HUES6 (cell line): ENCODE measurements at regions not wholly inside any gene's neighbourhood (a gene's known extent, or its start where the extent isn't known, plus 50 kb on each side); places are given as distances from the start of the nearest gene placed in this dataset.

Source experiments
- H3K27ac ChIP-seq: 2 replicates; pipeline ENCODE4 v1.7.0; 2013; ENCODE audit warnings: low read depth, mild to moderate bottlenecking, low read length, inconsistent platforms
- H3K27me3 ChIP-seq: 2 replicates; pipeline ENCODE4 v1.6.1; 2013; ENCODE audit warnings: low read length; ENCODE audit not compliant: control insufficient read depth, insufficient read depth
- H3K36me3 ChIP-seq: 2 replicates; pipeline ENCODE4 v1.6.1; 2013; ENCODE audit warnings: low read length; ENCODE audit not compliant: control insufficient read depth, insufficient read depth
- H3K4me1 ChIP-seq: 2 replicates; pipeline ENCODE4 v1.6.1; 2013; ENCODE audit warnings: low read length; ENCODE audit not compliant: control insufficient read depth, insufficient read depth
- H3K4me3 ChIP-seq: 2 replicates; pipeline ENCODE4 v1.5.1; 2013; ENCODE audit warnings: low read depth, low read length
- H3K9ac ChIP-seq: one replicate; pipeline ENCODE4 v1.6.1; 2013; ENCODE audit warnings: mild to moderate bottlenecking, low read length
- H3K9me3 ChIP-seq: 2 replicates; pipeline ENCODE4 v1.6.1; 2013; ENCODE audit warnings: low read depth, low read length; ENCODE audit not compliant: control insufficient read depth, insufficient read depth

- no peaks in the 10 kb centered on the region for H3K36me3 ChIP-seq
- H3K27me3 ChIP-seq: peaks cover 72% of the 10 kb centered on the region
- H3K4me1 ChIP-seq: peaks cover 12% of the 10 kb centered on the region
- H3K27ac ChIP-seq: no peak overlapping the region
- H3K9me3 ChIP-seq: no peaks in the 10 kb centered on the region
- H3K9ac ChIP-seq: no peak overlapping the region
- H3K4me3 ChIP-seq: peak overlapping the region; percentile 76
These were observed 142.5 kb upstream of the ZNF536 start for GRCh38 chr19:30229525-30230174.

- H3K9ac ChIP-seq: no peak overlapping the region
- H3K27me3 ChIP-seq: peaks cover 57% of the 10 kb centered on the region
- peaks cover 6% of the 10 kb centered on the region for H3K4me1 ChIP-seq
- H3K4me3 ChIP-seq: no peak overlapping the region
- H3K27ac ChIP-seq: no peak overlapping the region
- H3K9me3 ChIP-seq: no peaks in the 10 kb centered on the region
- no peaks in the 10 kb centered on the region for H3K36me3 ChIP-seq
These were observed 140.5 kb upstream of the ZNF536 start for GRCh38 chr19:30231408-30232318.

- H3K27me3 ChIP-seq: peaks cover 41% of the 10 kb centered on the region
- no peaks in the 10 kb centered on the region for H3K36me3 ChIP-seq
- no peak overlapping the region for H3K27ac ChIP-seq
- H3K4me3 ChIP-seq: no peak overlapping the region
- peaks cover 6% of the 10 kb centered on the region for H3K4me1 ChIP-seq
- no peak overlapping the region for H3K9ac ChIP-seq
- H3K9me3 ChIP-seq: no peaks in the 10 kb centered on the region
These were observed 138.8 kb upstream of the ZNF536 start for GRCh38 chr19:30233375-30233774.

GRCh38 chr19:30235946-30236345 is 136.2 kb upstream of the ZNF536 start:
- no peaks in the 10 kb centered on the region for H3K4me1 ChIP-seq
- H3K9ac ChIP-seq: no peak overlapping the region
- no peaks in the 10 kb centered on the region for H3K9me3 ChIP-seq
- no peak overlapping the region for H3K4me3 ChIP-seq
- no peak overlapping the region for H3K27ac ChIP-seq
- H3K36me3 ChIP-seq: no peaks in the 10 kb centered on the region
- peaks cover 15% of the 10 kb centered on the region for H3K27me3 ChIP-seq

GRCh38 chr19:30236587-30236986 is 135.6 kb upstream of the ZNF536 start:
- Histone ChIP-seq H3K9ac (no peak overlapping the region), H3K27ac (no peak overlapping the region), H3K9me3 (no peaks in the 10 kb centered on the region), H3K36me3 (no peaks in the 10 kb centered on the region), H3K27me3 (peaks cover 10% of the 10 kb centered on the region), H3K4me3 (no peak overlapping the region), H3K4me1 (no peaks in the 10 kb centered on the region)

GRCh38 chr19:30237140-30237539 is 135.0 kb upstream of the ZNF536 start:
- H3K4me1 ChIP-seq: no peaks in the 10 kb centered on the region
- no peak overlapping the region for H3K27ac ChIP-seq
- no peaks in the 10 kb centered on the region for H3K36me3 ChIP-seq
- no peak overlapping the region for H3K4me3 ChIP-seq
- peaks cover 13% of the 10 kb centered on the region; the same call in 1 of the 2 replicates for H3K27me3 ChIP-seq
- no peaks in the 10 kb centered on the region for H3K9me3 ChIP-seq
- no peak overlapping the region for H3K9ac ChIP-seq

- no peaks in the 10 kb centered on the region for H3K36me3 ChIP-seq
These were observed 131.1 kb upstream of the ZNF536 start for GRCh38 chr19:30240904-30241695.

DNA sequence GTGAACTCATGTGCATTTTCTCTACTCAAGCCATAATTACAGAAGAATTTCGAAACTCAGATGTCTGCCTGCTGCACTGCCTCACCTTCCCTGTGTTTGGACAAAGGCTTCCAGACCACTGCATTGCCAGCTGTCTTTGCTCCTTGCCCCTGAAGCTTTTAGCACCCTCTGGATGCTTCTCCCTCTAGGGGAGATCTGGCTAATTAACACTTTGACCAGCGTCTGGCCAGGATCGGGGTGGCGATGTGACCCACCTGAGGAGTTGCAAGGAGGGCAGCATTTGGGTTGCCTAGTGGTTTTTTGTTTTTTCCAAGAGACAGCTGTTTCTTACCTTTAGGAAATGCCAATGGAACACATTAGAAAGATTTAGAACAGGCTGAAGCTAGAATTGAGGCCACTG is 127.7 kb upstream of the ZNF536 start:
- Histone ChIP-seq H3K4me3 (no peak overlapping the region), H3K4me1 (no peaks in the 10 kb centered on the region), H3K27me3 (peaks cover 8% of the 10 kb centered on the region; the same call in 1 of the 2 replicates), H3K36me3 (no peaks in the 10 kb centered on the region), H3K27ac (no peak overlapping the region), H3K9ac (no peak overlapping the region), H3K9me3 (no peaks in the 10 kb centered on the region)

More at GRCh38 chr19:30240904-30241695, 131.1 kb upstream of the ZNF536 start:
- H3K9me3 ChIP-seq: no peaks in the 10 kb centered on the region
- H3K27me3 ChIP-seq: peaks cover 8% of the 10 kb centered on the region; the same call in 1 of the 2 replicates
- no peak overlapping the region for H3K9ac ChIP-seq
- H3K27ac ChIP-seq: no peak overlapping the region
- no peak overlapping the region for H3K4me3 ChIP-seq
- H3K4me1 ChIP-seq: no peaks in the 10 kb centered on the region

DNA sequence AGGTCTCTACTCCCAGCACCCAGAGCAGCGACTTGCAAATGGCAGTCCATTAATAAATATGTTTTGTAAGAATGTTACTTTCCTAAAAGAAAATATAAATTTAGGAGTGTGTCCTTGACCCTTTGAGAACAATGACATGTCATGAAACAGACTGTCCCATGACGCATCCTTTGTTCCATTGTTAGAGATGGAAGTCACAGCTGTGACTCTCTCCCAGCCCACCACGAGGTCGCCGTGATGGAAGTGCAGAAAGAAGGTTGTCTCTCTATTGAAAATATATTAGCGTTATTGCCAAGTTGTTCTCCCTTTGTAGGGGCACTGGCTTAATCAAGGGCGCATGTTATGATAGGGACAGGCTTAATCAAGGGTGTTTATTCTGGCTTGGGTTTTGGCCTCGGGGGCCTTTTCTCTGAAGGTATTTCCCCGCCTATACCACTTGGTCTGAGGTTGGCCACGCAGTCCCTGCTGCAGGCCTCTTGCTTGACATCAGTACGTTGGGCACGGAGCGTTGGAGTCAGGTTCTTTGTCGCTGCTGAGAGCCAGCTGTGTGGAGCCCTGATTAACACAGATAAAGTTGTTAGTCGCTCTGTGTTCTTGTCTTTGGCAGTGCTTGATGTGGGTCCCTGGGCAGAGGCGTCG is 126.7 kb upstream of the ZNF536 start:
- H3K36me3 ChIP-seq: no peaks in the 10 kb centered on the region
- no peaks in the 10 kb centered on the region for H3K4me1 ChIP-seq
- no peak overlapping the region for H3K4me3 ChIP-seq
- H3K27ac ChIP-seq: no peak overlapping the region
- peaks cover 8% of the 10 kb centered on the region; the same call in 1 of the 2 replicates for H3K27me3 ChIP-seq
- H3K9me3 ChIP-seq: no peaks in the 10 kb centered on the region
- no peak overlapping the region for H3K9ac ChIP-seq

- no peak overlapping the region for H3K4me3 ChIP-seq
- H3K9ac ChIP-seq: no peak overlapping the region
- no peaks in the 10 kb centered on the region for H3K4me1 ChIP-seq
- H3K27me3 ChIP-seq: peaks cover 16% of the 10 kb centered on the region; the same call in 1 of the 2 replicates
- H3K9me3 ChIP-seq: no peaks in the 10 kb centered on the region
- no peak overlapping the region for H3K27ac ChIP-seq
- no peaks in the 10 kb centered on the region for H3K36me3 ChIP-seq
These were observed 122.3 kb upstream of the ZNF536 start for GRCh38 chr19:30249911-30250310.
